Erythroblast (primary cell): ENCODE measurements at regions not wholly inside any gene's neighbourhood (a gene's known extent, or its start where the extent isn't known, plus 50 kb on each side); places are given as distances from the start of the nearest gene placed in this dataset.

ENCODE experiments used
- GATA1 ChIP-seq: IDR thresholded peaks from 2 replicates; pipeline ENCODE4 v1.6.1; 2011; ENCODE audit warnings: low read depth, mild to moderate bottlenecking, control low read depth, low read length, moderate library complexity
- POLR2A ChIP-seq: IDR thresholded peaks from 2 replicates; pipeline ENCODE4 v1.6.1; 2011; ENCODE audit warnings: mild to moderate bottlenecking, low read length

DNA sequence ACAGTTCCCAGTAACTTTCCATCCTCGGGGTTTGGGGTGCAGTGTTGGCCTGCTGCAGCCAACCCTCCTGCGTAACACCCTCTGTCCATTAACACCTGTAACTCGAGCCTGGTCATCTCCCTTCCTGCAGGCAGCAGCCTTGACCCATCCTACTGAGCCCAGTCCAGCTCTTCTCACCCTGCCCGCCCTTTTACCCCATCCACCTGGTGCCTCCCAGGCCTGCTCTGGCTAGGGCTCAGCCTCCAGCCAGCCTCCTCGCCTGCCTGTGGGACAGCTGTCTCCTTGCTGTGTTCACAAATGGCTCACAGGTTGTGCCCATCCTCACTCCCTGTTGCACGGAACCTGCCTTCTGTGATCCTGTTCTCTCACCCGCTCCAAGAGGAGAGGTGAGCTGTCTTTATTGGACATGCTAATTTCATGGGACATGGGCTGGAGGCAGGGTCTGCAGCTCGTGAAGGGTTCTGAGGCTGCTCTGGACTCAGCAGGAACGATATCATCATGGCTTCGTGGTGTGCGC lies 277.2 kb upstream of the TCERG1L start:
- TF ChIP-seq POLR2A (no peak), GATA1 (no peak)
